Lower leg skin (tissue), 4 donors: ENCODE measurements at regions not wholly inside any gene's neighbourhood (a gene's known extent, or its start where the extent isn't known, plus 50 kb on each side); places are given as distances from the start of the nearest gene placed in this dataset.

Experiments used
- DNase-seq, 2 donors: peaks; one replicate each; pipeline ENCODE4 v3.0.0-alpha.2; 2019; ENCODE audit warnings: low spot score in 2 of 2
- H3K4me3 ChIP-seq: fragments of 200-600 bp; sonication (generic); 2 replicates; pipeline ENCODE4 v1.5.1; 2017; ENCODE audit warnings: mild to moderate bottlenecking, low read depth; ENCODE audit not compliant: poor library complexity, severe bottlenecking
- POLR2A ChIP-seq, 2 donors: fragments of 450-650 bp; IDR thresholded peaks; one replicate each; pipeline ENCODE4 v1.6.1; 2016 to 2017; ENCODE audit warnings: antibody characterized with exemption in 2 of 2, mild to moderate bottlenecking in 1 of 2, moderate library complexity in 1 of 2
- WGBS, 2 donors: methylation state at CpG; one replicate each; pipeline ENCODE4 v1.1.5; 2018; 5-methylcytosine and 5-hydroxymethylcytosine counted together
- intact Hi-C: fragments of 100-400 bp; cut with DNase I; formaldehyde crosslinking; loops from one replicate; pipeline ENCODE4 v1.15.0; 2023; ENCODE audit warnings: low total_unique reads
- TF ChIP-seq, protein P1 (sequence below), 3 donors: fragments of 450-650 bp; IDR thresholded peaks; one replicate each; pipeline ENCODE4 v1.5.1; 2016; ENCODE audit warnings: antibody characterized with exemption in 3 of 3, mild to moderate bottlenecking in 3 of 3, moderate library complexity in 2 of 3

DNA sequence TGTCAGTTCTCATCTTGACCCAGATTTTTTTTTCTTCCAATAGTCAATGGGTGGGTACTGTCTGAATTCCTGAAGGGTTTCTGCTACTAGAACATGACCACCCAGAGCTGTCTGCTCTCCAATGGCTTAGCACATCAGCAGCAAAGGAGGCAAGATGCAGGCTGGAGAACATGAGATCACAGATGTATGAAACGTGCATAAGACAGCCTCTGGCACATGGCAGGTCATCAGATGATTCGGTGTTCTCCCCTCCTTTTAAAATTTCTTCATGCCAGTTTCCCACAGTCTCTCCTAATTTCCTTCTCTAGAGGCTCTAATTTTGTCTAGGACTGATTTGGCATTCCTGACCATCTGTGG is 359.3 kb upstream of the TNP1 start:
- intact Hi-C loops, result no loop called here
- no peak for TF ChIP-seq POLR2A (IDR thresholded peaks at IDR 0.05)
- TF ChIP-seq, protein P1, sequence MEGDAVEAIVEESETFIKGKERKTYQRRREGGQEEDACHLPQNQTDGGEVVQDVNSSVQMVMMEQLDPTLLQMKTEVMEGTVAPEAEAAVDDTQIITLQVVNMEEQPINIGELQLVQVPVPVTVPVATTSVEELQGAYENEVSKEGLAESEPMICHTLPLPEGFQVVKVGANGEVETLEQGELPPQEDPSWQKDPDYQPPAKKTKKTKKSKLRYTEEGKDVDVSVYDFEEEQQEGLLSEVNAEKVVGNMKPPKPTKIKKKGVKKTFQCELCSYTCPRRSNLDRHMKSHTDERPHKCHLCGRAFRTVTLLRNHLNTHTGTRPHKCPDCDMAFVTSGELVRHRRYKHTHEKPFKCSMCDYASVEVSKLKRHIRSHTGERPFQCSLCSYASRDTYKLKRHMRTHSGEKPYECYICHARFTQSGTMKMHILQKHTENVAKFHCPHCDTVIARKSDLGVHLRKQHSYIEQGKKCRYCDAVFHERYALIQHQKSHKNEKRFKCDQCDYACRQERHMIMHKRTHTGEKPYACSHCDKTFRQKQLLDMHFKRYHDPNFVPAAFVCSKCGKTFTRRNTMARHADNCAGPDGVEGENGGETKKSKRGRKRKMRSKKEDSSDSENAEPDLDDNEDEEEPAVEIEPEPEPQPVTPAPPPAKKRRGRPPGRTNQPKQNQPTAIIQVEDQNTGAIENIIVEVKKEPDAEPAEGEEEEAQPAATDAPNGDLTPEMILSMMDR (IDR thresholded peaks at IDR 0.05), result no peak
- no peak for DNase-seq
- H3K4me3 ChIP-seq, result no peak overlapping the region
- 43 to 45% methylated on average over 2 of the region's 2 CpGs for WGBS, 2 donors

DNA sequence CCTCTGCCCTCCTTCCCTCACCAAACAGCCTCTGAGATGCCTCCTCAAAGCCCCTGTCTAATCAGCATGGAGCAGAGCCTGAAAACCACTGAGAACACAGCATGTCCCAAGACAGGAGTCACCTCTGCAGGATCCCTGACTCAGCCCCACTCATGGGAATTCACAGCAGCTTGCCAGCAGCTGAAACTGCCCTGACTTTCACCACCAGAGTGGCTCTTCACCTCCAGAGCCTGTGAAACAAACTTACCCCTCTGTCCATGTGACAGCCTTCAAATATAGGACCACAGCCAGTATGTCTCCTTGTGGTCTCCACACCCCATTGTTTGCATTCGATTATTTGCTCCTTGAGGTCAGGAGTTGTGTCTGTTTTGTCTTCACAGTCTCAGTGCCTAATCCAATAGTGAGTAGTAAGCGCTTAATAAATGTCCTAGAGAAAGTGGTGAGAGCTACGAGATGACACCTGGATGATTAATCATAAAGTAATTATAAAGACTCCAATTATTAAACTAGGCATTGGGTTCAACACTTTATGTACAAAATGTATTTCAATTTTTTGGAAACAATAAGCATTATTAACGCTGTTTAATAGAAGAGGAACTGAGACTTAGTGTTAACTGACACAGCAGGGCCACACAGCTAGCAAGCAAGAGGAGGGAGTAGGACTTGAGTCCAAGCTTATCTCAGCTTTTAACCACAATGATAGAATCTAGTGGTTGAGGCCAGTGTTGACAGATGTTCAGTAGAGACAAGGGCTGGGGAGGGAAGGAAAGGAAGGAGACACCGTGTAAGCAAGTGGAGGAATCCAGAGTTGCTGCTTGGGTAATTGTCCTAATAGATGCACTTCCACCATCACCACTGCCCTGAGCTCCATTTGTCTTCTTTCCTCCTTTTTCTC is 358.7 kb upstream of the TNP1 start:
- 74 to 79% methylated on average over 5 of the region's 5 CpGs for WGBS, 2 donors
- TF ChIP-seq, protein P1 (IDR thresholded peaks at IDR 0.05), result no peak
- no peak for TF ChIP-seq POLR2A (IDR thresholded peaks at IDR 0.05)
- intact Hi-C loops, result no loop called here
- DNase-seq, result no peak
- H3K4me3 ChIP-seq, result no peak overlapping the region

DNA sequence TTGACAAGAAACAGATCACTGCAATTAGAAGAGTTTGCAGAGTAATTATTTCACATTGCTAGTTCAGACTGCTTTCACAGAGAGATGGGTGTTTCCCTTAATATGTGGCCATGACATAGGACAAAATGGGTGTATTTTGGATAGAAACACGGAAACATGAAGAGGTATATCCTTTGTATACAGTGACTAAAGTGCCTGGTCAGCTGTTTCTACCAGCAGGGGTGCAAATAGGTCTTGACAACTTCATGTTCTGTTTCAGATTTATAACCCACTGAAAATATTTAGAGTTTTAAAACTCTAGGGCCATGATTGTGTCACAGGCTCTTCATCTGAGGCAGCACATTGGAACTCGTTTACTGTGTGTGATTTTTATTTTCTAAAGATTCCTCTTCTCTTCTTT is 357.1 kb upstream of the TNP1 start:
- WGBS, 2 donors, result 88 to 93% methylated on average over 2 of the region's 2 CpGs

DNA sequence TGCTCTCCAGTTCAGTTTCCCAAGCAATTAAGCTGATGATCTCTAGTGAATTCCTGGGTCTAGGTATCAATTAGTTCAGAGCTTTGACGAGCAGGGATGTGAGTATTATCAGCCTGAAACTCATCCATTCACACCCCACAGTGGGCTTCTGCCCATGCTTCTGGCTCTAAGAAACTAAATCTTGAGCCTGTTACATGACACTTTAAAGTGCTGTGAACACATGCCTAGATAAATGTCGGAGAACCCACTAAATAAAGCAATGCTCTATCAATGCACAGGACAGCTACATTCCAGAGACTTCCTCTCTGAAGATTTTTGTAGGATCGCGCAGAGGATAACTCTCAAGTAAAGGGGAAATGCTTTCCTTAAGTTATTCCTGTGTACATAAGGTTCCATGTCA is 356.5 kb upstream of the TNP1 start:
- no peak for DNase-seq
- intact Hi-C loops, result no loop called here
- TF ChIP-seq POLR2A (IDR thresholded peaks at IDR 0.05), result no peak
- TF ChIP-seq, protein P1 (IDR thresholded peaks at IDR 0.05), result no peak
- 91% methylated on average over 4 of the region's 4 CpGs for WGBS, 2 donors
- no peak overlapping the region for H3K4me3 ChIP-seq

More for the DNA sequence above, 357.1 kb upstream of the TNP1 start:
- DNase-seq, result no peak
- H3K4me3 ChIP-seq, result no peak overlapping the region
- intact Hi-C loops, result no loop called here
- TF ChIP-seq, protein P1 (IDR thresholded peaks at IDR 0.05), result no peak
- TF ChIP-seq POLR2A (IDR thresholded peaks at IDR 0.05), result no peak

DNA sequence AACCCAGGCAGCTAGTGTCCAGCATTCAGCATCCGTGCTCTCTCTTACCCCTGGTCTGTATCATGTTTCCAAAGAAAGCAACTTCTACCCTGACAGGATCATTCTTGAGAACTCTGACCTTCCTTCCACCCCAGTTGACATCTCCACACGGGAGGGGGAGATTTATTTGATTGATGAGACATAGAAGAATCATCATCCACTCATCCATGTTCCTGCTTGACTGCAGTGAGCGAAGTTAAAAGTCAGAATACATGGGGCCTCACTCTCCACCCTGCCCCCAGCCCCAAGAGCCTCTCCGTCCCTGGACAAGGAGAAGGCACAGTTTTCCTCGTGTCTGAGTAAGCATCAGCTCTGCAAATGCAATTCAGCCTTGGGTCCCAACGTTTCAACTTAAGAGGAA is 356.0 kb upstream of the TNP1 start:
- intact Hi-C loops, result no loop called here
- no peak for TF ChIP-seq POLR2A (IDR thresholded peaks at IDR 0.05)
- TF ChIP-seq, protein P1 (IDR thresholded peaks at IDR 0.05), result no peak
- WGBS, 2 donors, result 77 to 78% methylated on average over 6 of the region's 6 CpGs
- DNase-seq, result no peak
- H3K4me3 ChIP-seq, result no peak overlapping the region

DNA sequence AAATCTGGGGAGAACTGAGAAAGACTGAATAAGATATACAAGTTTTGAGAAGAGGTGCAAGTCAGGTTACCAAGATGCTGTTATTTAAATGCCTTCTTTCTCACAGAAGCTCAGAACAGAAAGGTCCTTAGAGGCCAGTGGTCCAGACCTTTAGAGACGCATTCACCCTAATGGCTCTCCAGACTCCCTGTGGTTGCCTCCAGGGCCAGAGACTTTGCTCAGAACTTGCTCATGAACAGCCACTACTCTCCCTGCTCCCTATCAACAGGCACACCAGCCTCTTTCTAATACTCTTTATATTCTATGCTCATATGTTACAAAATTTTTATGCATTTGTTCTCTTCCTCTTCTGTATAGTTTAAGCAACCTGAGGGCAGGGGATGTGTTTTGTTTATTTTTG is 349.0 kb upstream of the TNP1 start:
- intact Hi-C loops, result no loop called here
- DNase-seq, result no peak
- TF ChIP-seq, protein P1 (IDR thresholded peaks at IDR 0.05), result no peak
- no peak for TF ChIP-seq POLR2A (IDR thresholded peaks at IDR 0.05)
- no peak overlapping the region for H3K4me3 ChIP-seq
- WGBS, 2 donors, result 93 to 100% methylated on average over 1 of the region's 1 CpG
